Stimulated activated naive CD8-positive, alpha-beta T cell treated with anti-CD3 and anti-CD28 coated beads, Interleukin-15, Interleukin-2, amounts not matched to agents 100 ng/mL and 50 ng/mL, for 24 hours (primary cell): ENCODE measurements at regions not wholly inside any gene's neighbourhood (a gene's known extent, or its start where the extent isn't known, plus 50 kb on each side); places are given as distances from the start of the nearest gene placed in this dataset.
A peak's percentile ranks its signal among the peaks of the same experiment; 100 is the strongest.

Experiments used
- H3K27ac Mint-ChIP-seq: one replicate; pipeline ENCODE4 v1.8.0; 2021; ENCODE audit warnings: mild to moderate bottlenecking, mixed read lengths
- H3K27me3 Mint-ChIP-seq: one replicate; pipeline ENCODE4 v1.8.0; 2021; ENCODE audit warnings: mixed read lengths
- H3K36me3 Mint-ChIP-seq: one replicate; pipeline ENCODE4 v1.8.0; 2021; ENCODE audit warnings: low read depth, mixed read lengths
- H3K4me1 Mint-ChIP-seq: one replicate; pipeline ENCODE4 v1.8.0; 2021; ENCODE audit warnings: low read depth, mixed read lengths
- H3K4me3 Mint-ChIP-seq: one replicate; pipeline ENCODE4 v1.8.0; 2021; ENCODE audit warnings: mild to moderate bottlenecking, mixed read lengths
- H3K9me3 Mint-ChIP-seq: one replicate; pipeline ENCODE4 v1.8.0; 2021; ENCODE audit warnings: mixed read lengths

DNA sequence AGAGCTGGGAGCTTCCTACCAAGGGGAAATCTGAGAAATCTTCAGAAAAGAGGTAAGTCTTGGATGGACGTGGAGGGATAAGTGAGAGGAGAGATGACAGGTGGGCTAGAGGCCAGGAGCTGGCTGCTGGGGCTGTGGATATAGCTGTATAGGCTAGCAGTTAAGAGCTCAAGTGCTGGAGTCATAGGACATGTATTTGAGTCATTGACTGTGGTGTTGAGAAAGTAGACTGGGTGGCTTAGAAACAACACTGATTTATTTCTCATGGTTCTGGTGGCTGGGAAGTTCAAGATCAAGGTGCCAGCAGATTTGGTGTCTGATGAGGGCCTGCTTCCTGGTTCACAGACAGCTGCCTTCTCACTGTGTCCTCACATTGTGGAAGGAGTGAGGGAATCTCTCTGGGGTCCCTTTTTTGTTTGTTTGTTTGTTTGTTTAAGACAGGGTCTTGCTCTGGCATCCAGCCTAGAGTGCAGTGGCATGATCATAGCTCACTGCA, 151.1 kb upstream of the FUT8 start:
- Mint-ChIP-seq H3K27ac (no peak overlapping the region), H3K4me1 (peaks cover 14% of the 10 kb centered on the region), H3K36me3 (no peaks in the 10 kb centered on the region), H3K27me3 (no peaks in the 10 kb centered on the region), H3K9me3 (peaks cover 3% of the 10 kb centered on the region), H3K4me3 (no peak overlapping the region)

DNA sequence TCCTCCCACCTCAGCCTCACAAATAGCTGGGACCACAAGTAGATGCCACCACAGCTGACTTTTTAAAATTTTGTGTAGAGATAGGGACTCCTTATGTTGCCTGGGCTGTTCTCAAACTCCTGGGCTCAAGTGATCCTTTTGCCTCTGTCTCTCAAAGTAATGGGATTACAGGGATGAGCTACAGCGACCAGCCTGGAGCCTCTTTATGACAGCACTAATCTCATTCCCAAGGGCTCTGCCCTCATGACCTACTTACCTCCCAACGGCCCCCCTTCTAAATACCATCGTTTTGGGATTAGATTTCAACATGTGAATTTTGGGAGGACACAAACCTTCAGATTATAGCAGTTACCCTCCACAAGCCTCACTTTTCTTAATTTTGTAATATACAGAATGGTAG, 150.6 kb upstream of the FUT8 start:
- Mint-ChIP-seq H3K27ac (no peak overlapping the region), H3K4me3 (no peak overlapping the region), H3K9me3 (peaks cover 3% of the 10 kb centered on the region), H3K36me3 (no peaks in the 10 kb centered on the region), H3K27me3 (no peaks in the 10 kb centered on the region), H3K4me1 (peaks cover 14% of the 10 kb centered on the region)

DNA sequence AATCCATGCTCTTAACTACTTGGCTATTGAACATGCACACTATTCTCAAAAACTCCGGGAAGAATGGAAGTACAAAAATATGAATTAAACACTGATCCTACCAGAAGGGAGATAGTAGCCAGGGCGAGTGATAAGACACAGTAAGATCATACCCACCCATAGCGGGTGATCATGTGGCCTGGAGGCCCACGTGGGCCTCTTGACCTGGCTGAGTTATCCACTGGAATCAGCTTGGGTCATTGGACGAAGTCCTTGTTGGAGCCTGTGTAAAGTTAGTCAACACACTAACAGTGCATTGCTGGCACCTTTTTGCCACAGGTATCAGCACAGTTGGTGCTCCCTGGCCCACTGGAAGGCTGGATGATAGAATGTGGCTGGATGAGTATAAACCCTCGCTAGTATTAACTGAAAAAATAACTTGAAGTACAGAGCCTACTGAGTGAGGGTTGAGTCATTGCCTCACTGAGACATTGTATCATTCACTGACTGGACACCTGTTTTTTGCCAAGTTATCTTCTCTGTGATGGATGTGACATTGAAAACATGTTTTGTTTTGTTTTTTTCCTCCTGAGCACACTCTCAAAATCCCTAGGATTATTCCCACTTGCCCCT, 149.2 kb upstream of the FUT8 start:
- Mint-ChIP-seq H3K36me3 (no peaks in the 10 kb centered on the region), H3K9me3 (peaks cover 3% of the 10 kb centered on the region), H3K27me3 (no peaks in the 10 kb centered on the region), H3K27ac (no peak overlapping the region), H3K4me1 (peaks cover 13% of the 10 kb centered on the region), H3K4me3 (no peak overlapping the region)

DNA sequence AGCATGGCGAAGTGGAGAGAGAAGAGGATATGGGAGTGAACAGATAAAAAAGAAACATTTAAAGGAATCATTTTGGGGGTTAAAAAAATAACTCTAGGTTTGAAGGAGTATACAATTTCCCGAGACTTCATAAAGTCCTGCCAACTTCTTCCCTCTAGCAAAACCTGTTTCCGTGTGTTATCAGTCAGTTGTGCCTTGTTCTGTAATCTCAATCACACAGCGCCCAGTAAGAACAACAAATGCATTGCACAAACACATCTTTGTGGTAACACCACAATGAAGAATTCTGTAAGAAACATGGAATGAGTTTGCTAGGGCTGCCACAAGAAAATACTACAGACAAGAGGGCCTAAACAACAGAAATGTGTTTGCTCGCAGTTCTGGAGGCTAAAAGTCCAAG, 144.7 kb upstream of the FUT8 start:
- Mint-ChIP-seq H3K4me3 (no peak overlapping the region), H3K9me3 (no peaks in the 10 kb centered on the region), H3K27ac (no peak overlapping the region)

DNA sequence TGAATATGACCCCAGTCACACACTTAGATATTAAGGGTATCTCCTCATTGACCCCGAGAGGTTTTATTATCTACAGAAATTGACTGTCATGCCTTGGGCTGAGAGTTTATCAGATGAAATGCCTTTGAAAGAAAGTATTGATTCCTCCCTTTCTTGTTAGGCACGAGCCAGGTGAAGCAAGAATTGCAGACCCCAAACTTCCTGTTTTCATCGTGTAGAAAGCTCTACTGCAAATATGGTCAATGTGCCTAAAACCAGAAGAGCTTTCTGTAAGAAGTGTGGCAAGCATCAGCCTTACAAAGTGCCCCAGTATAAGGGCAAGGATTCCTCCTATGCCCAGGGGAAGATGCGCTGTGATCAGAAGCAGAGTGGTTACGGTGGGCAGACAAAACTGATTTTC, 143.9 kb upstream of the FUT8 start:
- Mint-ChIP-seq H3K4me1 (peaks cover 8% of the 10 kb centered on the region), H3K27me3 (no peaks in the 10 kb centered on the region), H3K9me3 (no peaks in the 10 kb centered on the region), H3K4me3 (no peak overlapping the region), H3K36me3 (no peaks in the 10 kb centered on the region), H3K27ac (no peak overlapping the region)

More for the DNA sequence above, 144.7 kb upstream of the FUT8 start:
- Mint-ChIP-seq H3K4me1 (peaks cover 8% of the 10 kb centered on the region), H3K36me3 (no peaks in the 10 kb centered on the region), H3K27me3 (no peaks in the 10 kb centered on the region)

DNA sequence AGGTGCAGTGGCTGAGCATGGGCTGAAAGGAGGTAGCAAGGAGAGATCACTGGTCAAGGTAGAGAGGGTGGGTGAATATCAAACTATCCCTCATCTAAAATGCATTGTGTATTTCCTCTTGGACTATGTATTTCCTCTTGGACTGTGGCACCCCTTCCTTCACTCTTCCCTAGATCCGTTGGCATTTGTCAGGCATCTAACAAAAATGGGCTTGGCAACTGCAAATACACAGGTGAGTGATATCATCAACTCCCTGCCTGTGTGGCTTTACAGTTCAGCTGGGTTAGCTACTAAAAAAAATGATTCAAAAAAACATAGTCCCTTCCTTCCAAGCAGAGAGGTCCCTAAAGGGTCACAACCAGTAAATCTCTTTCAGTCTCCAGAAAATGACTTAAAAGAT, 142.8 kb upstream of the FUT8 start:
- Mint-ChIP-seq H3K36me3 (no peaks in the 10 kb centered on the region), H3K27ac (no peak overlapping the region), H3K4me3 (no peak overlapping the region), H3K4me1 (peaks cover 8% of the 10 kb centered on the region), H3K9me3 (no peaks in the 10 kb centered on the region), H3K27me3 (no peaks in the 10 kb centered on the region)

DNA sequence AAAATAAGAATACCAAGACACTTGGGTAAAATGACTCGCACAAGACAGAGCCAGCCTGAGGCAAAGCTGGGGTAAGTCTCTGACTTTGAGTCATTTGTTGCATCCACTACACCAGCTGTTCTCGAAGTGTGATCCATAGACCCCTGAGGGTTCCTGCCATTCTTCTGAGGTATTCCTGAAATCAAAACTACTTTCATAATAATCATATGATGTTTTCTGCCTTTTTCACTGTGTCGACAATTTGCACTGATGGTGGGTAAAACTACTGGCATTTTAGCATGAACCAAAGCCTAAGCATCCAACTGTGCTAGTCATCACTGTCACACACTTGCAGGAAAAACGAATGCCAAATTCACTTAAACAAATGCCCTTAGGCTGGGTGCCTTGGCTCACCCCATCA, 135.5 kb upstream of the FUT8 start:
- Mint-ChIP-seq H3K4me3 (no peak overlapping the region), H3K4me1 (peaks cover 18% of the 10 kb centered on the region), H3K27me3 (no peaks in the 10 kb centered on the region), H3K9me3 (no peaks in the 10 kb centered on the region), H3K27ac (no peak overlapping the region), H3K36me3 (no peaks in the 10 kb centered on the region)

DNA sequence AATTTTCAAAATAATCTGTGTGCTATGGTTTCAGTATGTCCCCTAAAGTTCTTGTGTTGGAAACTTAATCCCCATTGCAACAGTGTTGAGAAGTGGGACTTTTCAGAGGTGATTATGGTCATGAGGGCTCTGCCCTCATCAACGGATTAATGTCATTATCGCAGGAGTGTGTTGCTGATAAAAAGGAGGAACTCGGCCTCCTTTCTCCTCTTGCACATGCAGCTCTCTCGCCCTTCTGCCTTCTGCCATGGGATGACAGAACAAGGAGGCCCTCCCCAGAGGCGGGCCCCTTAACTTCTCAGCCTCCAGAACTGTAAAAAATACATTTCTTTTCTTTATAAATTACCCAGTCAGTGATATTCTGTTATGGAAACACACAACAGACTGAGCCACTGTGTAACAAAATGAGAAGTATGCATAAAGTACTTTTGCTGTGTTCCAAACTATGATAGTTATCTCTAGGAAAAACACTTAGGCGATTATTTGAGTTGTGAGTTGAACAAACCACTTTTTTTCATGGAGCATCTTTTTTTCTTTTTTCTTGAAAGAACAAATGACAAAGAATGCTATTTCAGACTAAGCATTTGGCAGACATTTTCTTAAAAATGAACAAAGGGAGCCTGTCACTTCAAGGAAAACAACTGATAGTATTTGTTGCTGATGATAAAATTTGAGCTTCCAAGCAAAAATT, 134.8 kb upstream of the FUT8 start:
- peaks cover 25% of the 10 kb centered on the region for H3K4me1 Mint-ChIP-seq

DNA sequence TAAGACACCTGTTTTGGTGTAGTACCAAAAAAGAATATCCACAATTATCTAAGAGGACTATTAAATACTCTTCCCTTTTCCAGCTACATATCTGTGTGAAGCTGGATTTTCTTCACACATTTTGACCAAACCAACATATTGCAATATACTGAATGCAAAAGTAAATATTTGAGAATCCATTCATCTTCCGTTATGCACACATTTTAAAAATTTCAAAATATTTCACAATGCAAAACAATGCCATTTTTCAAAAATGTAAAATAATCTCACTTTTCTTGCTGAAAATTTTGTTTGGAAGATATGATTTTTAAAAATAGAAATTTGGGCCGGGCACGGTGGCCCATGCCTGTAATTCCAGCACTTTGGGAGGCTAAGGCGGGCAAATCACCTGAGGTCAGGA, 133.9 kb upstream of the FUT8 start:
- Mint-ChIP-seq H3K4me1 (peaks cover 34% of the 10 kb centered on the region), H3K27ac (no peak overlapping the region), H3K9me3 (no peaks in the 10 kb centered on the region), H3K36me3 (no peaks in the 10 kb centered on the region), H3K27me3 (no peaks in the 10 kb centered on the region), H3K4me3 (no peak overlapping the region)

More for the DNA sequence above, 134.8 kb upstream of the FUT8 start:
- no peaks in the 10 kb centered on the region for H3K36me3 Mint-ChIP-seq
- no peaks in the 10 kb centered on the region for H3K27me3 Mint-ChIP-seq
- H3K9me3 Mint-ChIP-seq, result no peaks in the 10 kb centered on the region
- no peak overlapping the region for H3K4me3 Mint-ChIP-seq
- no peak overlapping the region for H3K27ac Mint-ChIP-seq

DNA sequence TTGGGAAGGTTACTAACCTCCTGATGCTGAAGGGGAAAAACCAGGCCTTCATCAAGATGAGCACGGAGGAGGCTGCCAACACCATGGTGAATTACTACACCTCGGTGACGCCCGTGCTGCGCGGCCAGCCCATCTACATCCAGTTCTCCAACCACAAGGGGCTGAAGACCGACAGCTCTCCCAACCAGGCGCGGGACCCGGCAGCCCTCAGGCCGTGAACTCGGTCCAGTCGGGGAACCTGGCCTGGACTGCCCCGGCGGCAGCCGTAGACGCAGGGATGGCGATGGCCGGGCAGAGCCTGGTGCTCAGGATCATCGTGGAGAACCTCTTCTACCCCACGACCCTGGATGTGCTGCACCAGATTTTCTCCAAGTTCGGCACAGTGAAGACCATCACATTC, 133.0 kb upstream of the FUT8 start:
- Mint-ChIP-seq H3K9me3 (no peaks in the 10 kb centered on the region), H3K4me3 (no peak overlapping the region), H3K4me1 (peaks cover 41% of the 10 kb centered on the region), H3K27me3 (no peaks in the 10 kb centered on the region), H3K36me3 (no peaks in the 10 kb centered on the region), H3K27ac (no peak overlapping the region)

DNA sequence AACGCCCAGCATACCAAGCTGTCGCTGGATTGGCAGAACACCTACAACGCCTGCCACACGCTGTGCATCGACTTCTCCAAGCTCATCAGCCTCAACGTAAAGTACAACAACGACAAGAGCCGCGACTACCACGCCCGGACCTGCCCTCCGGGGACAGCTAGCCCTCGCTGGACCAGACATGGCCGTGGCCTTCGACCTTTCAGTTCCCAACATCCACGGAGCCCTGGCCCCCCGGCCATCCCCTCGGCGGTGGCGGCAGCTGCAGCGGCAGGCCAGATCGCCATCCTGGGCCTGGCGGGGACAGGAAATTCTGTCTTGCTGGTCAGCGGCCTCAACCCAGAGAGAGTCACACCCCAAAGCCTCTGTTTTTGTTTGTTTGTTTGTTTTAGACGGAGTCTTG, 132.6 kb upstream of the FUT8 start:
- H3K4me3 Mint-ChIP-seq, result no peak overlapping the region
- H3K36me3 Mint-ChIP-seq, result no peaks in the 10 kb centered on the region
- peaks cover 43% of the 10 kb centered on the region for H3K4me1 Mint-ChIP-seq
- H3K9me3 Mint-ChIP-seq, result no peaks in the 10 kb centered on the region
- no peaks in the 10 kb centered on the region for H3K27me3 Mint-ChIP-seq
- H3K27ac Mint-ChIP-seq, result no peak overlapping the region

DNA sequence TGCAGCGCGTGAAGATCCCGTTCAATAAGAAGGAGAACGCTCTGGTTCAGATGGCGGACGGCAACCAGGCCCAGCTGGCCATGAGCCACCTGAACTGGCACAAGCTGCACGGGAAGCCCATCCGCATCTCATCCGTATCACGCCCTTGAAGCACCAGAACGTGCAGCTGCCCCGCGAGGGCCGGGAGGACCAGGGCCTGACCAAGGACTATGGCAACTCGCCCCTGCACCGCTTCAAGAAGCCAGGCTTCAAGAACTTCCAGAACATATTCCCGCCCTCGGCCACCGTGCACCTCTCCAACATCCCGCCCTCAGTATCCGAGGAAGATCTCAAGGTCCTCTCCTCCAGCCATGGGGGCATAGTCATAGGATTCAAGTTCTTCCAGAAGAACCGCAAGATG, 131.9 kb upstream of the FUT8 start:
- no peaks in the 10 kb centered on the region for H3K9me3 Mint-ChIP-seq

DNA sequence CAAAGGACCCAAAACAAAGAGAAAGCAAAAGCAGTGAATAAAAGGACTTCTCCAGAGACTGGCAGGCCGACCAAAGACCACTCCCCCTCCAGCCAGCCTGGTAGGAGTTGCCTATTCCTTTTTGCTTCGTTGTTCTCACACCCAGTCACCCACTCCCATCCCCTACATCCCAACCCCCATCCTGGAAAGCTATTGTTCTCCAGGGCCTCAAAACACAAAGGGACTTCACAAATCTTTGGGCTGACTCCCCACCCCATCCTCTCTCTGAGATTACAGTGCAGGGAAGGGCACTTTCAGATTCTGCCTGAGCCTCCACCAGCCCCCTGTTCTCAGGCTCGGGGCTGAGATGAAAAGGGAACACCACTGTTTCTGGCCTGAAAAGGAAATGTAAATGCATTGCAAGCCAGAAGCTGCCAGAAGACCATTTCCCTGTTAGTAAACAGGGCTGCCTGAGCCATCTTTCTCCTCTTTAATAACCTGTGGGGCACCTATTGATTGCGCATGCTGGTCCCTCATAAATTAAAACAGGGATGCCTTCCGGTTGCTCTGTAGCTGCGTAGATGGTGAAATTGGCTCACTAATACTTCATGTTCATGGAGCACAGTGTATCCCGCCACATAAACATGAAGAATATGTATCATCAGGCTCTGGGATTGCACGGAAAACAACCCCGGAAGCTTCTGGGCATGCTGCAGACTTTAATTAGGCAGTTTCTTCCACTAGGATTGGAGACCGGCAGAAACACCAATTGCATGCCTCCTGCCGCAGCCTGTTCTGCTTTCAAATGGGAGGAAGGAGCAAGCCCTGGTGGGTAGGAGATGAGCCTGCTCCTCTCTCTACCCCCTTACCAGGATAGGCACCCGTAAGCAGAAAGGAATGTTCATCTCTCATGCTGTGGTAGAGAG, 130.3 kb upstream of the FUT8 start:
- Mint-ChIP-seq H3K4me1 (peaks cover 48% of the 10 kb centered on the region), H3K4me3 (peak overlapping the region; percentile 70), H3K27ac (peak overlapping the region; percentile 82)

More for the DNA sequence above, 131.9 kb upstream of the FUT8 start:
- Mint-ChIP-seq H3K36me3 (no peaks in the 10 kb centered on the region), H3K4me3 (no peak overlapping the region), H3K27ac (no peak overlapping the region), H3K4me1 (peaks cover 43% of the 10 kb centered on the region), H3K27me3 (no peaks in the 10 kb centered on the region)

DNA sequence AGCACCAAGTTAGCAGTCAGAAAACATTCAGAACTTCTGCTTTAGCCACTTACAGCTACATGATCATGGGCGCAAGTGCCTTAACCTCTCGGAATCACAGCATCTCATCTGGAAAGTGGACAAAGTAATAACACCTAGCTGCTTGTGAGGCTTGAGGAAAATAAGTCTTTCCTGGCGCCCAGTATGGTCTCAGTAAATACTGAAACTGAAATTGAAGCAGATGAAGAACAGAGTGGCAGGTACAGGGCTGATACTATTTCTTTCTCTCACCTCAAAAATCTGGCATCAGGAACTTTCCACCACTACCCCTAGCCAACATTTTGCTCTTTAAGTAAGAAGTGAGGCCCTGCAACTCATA, 129.7 kb upstream of the FUT8 start:
- Mint-ChIP-seq H3K27me3 (no peaks in the 10 kb centered on the region), H3K9me3 (no peaks in the 10 kb centered on the region), H3K27ac (peak overlapping the region; percentile 62), H3K4me3 (peak overlapping the region; percentile 70), H3K4me1 (peaks cover 51% of the 10 kb centered on the region), H3K36me3 (peaks cover 3% of the 10 kb centered on the region)

More for the DNA sequence above, 130.3 kb upstream of the FUT8 start:
- no peaks in the 10 kb centered on the region for H3K27me3 Mint-ChIP-seq
- no peaks in the 10 kb centered on the region for H3K36me3 Mint-ChIP-seq
- no peaks in the 10 kb centered on the region for H3K9me3 Mint-ChIP-seq

DNA sequence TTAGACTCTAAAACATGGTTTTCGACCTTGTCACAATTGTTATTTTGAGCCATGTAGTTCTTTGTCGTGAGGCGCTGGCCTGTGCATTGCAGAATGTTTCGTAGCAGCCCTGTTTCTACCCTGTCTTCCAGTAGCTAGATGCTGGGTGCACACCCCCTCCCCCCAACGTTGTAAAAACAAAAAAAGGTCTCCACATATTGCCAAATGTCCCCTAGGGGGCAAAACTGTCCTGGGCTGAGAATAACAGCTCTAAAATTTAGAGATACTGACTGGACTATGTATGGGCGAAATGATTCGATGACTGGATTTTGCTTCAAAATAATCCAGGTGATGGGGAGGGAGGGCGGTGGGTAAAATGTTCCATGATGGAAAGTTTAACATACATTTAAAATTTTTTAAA, 126.1 kb upstream of the FUT8 start:
- Mint-ChIP-seq H3K27me3 (no peaks in the 10 kb centered on the region), H3K9me3 (no peaks in the 10 kb centered on the region), H3K4me3 (peak overlapping the region; percentile 87), H3K4me1 (peaks cover 82% of the 10 kb centered on the region), H3K27ac (peak overlapping the region; percentile 15), H3K36me3 (peaks cover 14% of the 10 kb centered on the region)
